ENCODE measurements at regions not wholly inside any gene's neighbourhood (a gene's known extent, or its start where the extent isn't known, plus 50 kb on each side); places are given as distances from the start of the nearest gene placed in this dataset.

GRCh38 chr14:87014856-87015255, 978.1 kb downstream of the GALC start:
- TF ChIP-seq REST (IDR thresholded peaks at IDR 0.05; ENCODE audit: unreplicated experiment), result no peak
- peak; percentile 38 to 49; a peak in 3 of 4 replicates for TF ChIP-seq CTCF (conservative IDR thresholded peaks at IDR 0.05; ENCODE audit: low read depth in 2 of 2)
- no peak for TF ChIP-seq STAT1 (IDR thresholded peaks at IDR 0.05; ENCODE audit: unreplicated experiment)
- no peak for TF ChIP-seq EZH2 (IDR thresholded peaks at IDR 0.05; ENCODE audit: low read depth, unreplicated experiment)
- no peak for TF ChIP-seq POLR2AphosphoS5 (IDR thresholded peaks at IDR 0.05; ENCODE audit: low read depth)
- no peak for TF ChIP-seq EZH2phosphoT487 (IDR thresholded peaks at IDR 0.05; ENCODE audit: unreplicated experiment)
- TF ChIP-seq ETS1 (IDR thresholded peaks at IDR 0.05), result no peak

Data from GM23338 (cell line).